ENCODE measurements at regions not wholly inside any gene's neighbourhood (a gene's known extent, or its start where the extent isn't known, plus 50 kb on each side); places are given as distances from the start of the nearest gene placed in this dataset.

DNA sequence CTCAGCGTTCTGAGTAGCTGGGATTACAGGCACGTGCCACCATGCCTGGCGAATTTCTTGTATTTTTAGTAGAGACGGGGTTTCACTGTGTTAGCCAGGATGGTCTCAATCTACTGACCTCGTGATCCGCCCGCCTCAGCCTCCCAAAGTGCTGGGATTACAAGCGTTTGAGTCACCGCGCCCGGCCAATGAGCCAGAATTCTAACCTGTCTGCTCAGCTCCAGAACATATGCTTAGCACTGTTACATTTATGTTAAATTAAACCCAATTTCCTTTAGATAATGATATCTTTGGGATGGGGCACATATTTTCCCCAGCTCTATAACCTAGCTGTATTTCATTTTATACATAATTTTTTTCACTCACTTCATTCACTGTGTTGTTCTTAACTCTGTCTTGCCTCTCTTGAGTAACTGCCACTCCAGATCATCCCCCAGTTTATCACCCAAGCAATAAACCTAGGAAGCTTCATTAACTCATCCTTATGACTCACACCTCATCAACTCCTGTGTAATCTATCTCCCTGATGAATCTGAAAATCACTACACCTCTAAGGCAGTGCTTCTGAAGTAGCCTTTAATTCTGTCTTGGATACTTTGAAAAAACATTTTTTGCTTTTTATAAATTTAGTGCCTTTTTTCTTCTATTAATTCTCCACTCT, 559.7 kb upstream of the ZWINT start:
- H3K9me3 ChIP-seq = peaks cover 0 to 19% (median 13%) of the 10 kb centered on the region in 4 donors
- H3K27me3 ChIP-seq = no peaks in the 10 kb centered on the region
- WGBS, 5 donors = 86 to 92% (median 90%) methylated on average over 11 of the region's 11 CpGs
- H3K4me3 ChIP-seq = no peak overlapping the region
- TF ChIP-seq EP300 (IDR thresholded peaks at IDR 0.05) (no peak), POLR2AphosphoS5 (IDR thresholded peaks at IDR 0.05) (no peak), POLR2A (IDR thresholded peaks at IDR 0.05) (no peak)
- TF ChIP-seq, protein P1, sequence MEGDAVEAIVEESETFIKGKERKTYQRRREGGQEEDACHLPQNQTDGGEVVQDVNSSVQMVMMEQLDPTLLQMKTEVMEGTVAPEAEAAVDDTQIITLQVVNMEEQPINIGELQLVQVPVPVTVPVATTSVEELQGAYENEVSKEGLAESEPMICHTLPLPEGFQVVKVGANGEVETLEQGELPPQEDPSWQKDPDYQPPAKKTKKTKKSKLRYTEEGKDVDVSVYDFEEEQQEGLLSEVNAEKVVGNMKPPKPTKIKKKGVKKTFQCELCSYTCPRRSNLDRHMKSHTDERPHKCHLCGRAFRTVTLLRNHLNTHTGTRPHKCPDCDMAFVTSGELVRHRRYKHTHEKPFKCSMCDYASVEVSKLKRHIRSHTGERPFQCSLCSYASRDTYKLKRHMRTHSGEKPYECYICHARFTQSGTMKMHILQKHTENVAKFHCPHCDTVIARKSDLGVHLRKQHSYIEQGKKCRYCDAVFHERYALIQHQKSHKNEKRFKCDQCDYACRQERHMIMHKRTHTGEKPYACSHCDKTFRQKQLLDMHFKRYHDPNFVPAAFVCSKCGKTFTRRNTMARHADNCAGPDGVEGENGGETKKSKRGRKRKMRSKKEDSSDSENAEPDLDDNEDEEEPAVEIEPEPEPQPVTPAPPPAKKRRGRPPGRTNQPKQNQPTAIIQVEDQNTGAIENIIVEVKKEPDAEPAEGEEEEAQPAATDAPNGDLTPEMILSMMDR (IDR thresholded peaks at IDR 0.05) = no peak
- DNase-seq = no peak
- H3K36me3 ChIP-seq = no peaks in the 10 kb centered on the region
- H3K4me1 ChIP-seq = no peaks in the 10 kb centered on the region
- H3K27ac ChIP-seq = no peak overlapping the region
- intact Hi-C loops (cut with DNase I; ENCODE audit: low total_unique reads) = no loop called here

DNA sequence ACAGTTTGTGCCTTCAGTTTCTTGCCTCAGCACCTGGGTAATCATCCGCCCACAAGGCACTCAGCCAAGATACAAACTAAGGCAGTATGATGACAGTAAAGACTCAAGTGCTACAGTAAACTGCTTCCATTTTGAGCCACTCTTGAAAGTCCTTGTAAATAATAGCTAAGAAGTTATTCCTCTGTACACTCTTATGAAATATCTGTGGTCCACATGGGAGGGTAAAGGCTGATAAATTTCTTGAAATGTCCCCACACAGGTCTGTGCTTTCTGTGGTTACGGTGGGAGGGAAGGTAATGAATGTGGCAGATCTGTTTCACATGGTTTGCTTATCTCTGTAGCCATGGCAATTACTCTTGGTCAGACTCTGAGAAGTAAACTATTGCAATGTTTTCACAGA, 551.0 kb upstream of the ZWINT start:
- H3K4me1 ChIP-seq = no peaks in the 10 kb centered on the region
- intact Hi-C loops (cut with DNase I; ENCODE audit: low total_unique reads) = no loop called here
- WGBS, 5 donors = 61 to 73% (median 68%) methylated on average over 2 of the region's 2 CpGs

GRCh38 chr10:56905051-56905450, 544.0 kb upstream of the ZWINT start:
- no peaks in the 10 kb centered on the region for H3K9me3 ChIP-seq
- H3K27me3 ChIP-seq = no peaks in the 10 kb centered on the region
- TF ChIP-seq POLR2A (IDR thresholded peaks at IDR 0.05) (no peak), POLR2AphosphoS5 (IDR thresholded peaks at IDR 0.05) (no peak), EP300 (IDR thresholded peaks at IDR 0.05) (no peak)
- TF ChIP-seq, protein P1 (IDR thresholded peaks at IDR 0.05) = no peak
- H3K27ac ChIP-seq = no peak overlapping the region
- intact Hi-C loops (cut with DNase I; ENCODE audit: low total_unique reads) = no loop called here
- no peaks in the 10 kb centered on the region for H3K36me3 ChIP-seq
- no peak for DNase-seq
- no peaks in the 10 kb centered on the region for H3K4me1 ChIP-seq
- no peak overlapping the region for H3K4me3 ChIP-seq

More for the DNA sequence above, 551.0 kb upstream of the ZWINT start:
- H3K9me3 ChIP-seq = peaks cover 0 to 7% (median 3%) of the 10 kb centered on the region in 4 donors
- H3K27ac ChIP-seq = no peak overlapping the region
- DNase-seq = no peak
- no peak overlapping the region for H3K4me3 ChIP-seq
- TF ChIP-seq EP300 (IDR thresholded peaks at IDR 0.05) (no peak), POLR2AphosphoS5 (IDR thresholded peaks at IDR 0.05) (no peak), POLR2A (IDR thresholded peaks at IDR 0.05) (no peak)
- TF ChIP-seq, protein P1 (IDR thresholded peaks at IDR 0.05) = no peak
- no peaks in the 10 kb centered on the region for H3K27me3 ChIP-seq
- H3K36me3 ChIP-seq = no peaks in the 10 kb centered on the region

DNA sequence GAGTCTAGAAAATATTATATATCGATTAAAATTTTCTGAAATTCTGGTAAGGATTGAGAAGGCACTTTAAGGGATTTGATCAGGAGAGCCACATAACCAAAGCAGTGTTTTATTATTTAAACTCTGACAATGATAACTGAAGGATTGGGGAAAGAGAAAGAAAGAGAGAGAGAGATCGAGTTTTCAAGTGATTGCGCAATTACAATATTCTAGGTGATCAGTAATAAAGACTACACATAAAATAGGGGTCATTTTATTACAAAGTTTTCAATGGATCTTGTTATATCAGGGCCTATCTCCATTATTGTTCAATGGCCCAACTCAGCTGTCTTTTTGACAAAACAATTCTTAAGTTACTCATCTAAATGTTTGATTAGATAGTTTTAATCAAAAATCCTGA, 541.5 kb upstream of the ZWINT start:
- no peaks in the 10 kb centered on the region for H3K4me1 ChIP-seq

More for the DNA sequence above, 541.5 kb upstream of the ZWINT start:
- peaks cover 0 to 4% (median 0%) of the 10 kb centered on the region in 4 donors for H3K9me3 ChIP-seq
- H3K36me3 ChIP-seq = no peaks in the 10 kb centered on the region
- no peak overlapping the region for H3K4me3 ChIP-seq
- TF ChIP-seq, protein P1 (IDR thresholded peaks at IDR 0.05) = no peak
- TF ChIP-seq POLR2AphosphoS5 (IDR thresholded peaks at IDR 0.05) (no peak), EP300 (IDR thresholded peaks at IDR 0.05) (no peak), POLR2A (IDR thresholded peaks at IDR 0.05) (no peak)
- no peak for DNase-seq
- H3K27ac ChIP-seq = no peak overlapping the region
- WGBS, 5 donors = 79 to 90% (median 86%) methylated on average over 3 of the region's 3 CpGs
- intact Hi-C loops (cut with DNase I; ENCODE audit: low total_unique reads) = no loop called here
- no peaks in the 10 kb centered on the region for H3K27me3 ChIP-seq

Measured in stomach (tissue), 8 donors.